ENCODE measurements at regions not wholly inside any gene's neighbourhood (a gene's known extent, or its start where the extent isn't known, plus 50 kb on each side); places are given as distances from the start of the nearest gene placed in this dataset.

GRCh38 chr6:60952500-60952899 lies 1333.5 kb downstream of the KHDRBS2 start:
- TF ChIP-seq CTCF (conservative IDR thresholded peaks at IDR 0.05; ENCODE audit: low read depth, low read length) = no peak
- no peak for TF ChIP-seq RAD21 (IDR thresholded peaks at IDR 0.05; ENCODE audit: low read length)
- TF ChIP-seq MAFK (IDR thresholded peaks at IDR 0.05; ENCODE audit: low read depth, low read length) = no peak
- no peak for TF ChIP-seq MXI1 (IDR thresholded peaks at IDR 0.05; ENCODE audit: borderline replicate concordance, low read depth, low read length)
- TF ChIP-seq RFX5 (IDR thresholded peaks at IDR 0.05; ENCODE audit: low read depth, low read length) = no peak
- no peak for TF ChIP-seq POLR2A (IDR thresholded peaks at IDR 0.05; ENCODE audit: low read depth, low read length)
- no peak for TF ChIP-seq ELK1 (IDR thresholded peaks at IDR 0.05; ENCODE audit: borderline replicate concordance, low read depth, low read length)
- TF ChIP-seq BHLHE40 (IDR thresholded peaks at IDR 0.05; ENCODE audit: low read depth, low read length) = no peak
- no peak for TF ChIP-seq NFE2L2 (IDR thresholded peaks at IDR 0.05; ENCODE audit: low read depth, low read length)
- no peak for TF ChIP-seq USF2 (IDR thresholded peaks at IDR 0.05; ENCODE audit: low read depth, low read length)
- no peak for TF ChIP-seq FOS (IDR thresholded peaks at IDR 0.05; ENCODE audit: low read depth, low read length)
- TF ChIP-seq RCOR1 (IDR thresholded peaks at IDR 0.05; ENCODE audit: insufficient replicate concordance, low read length) = no peak

Data from IMR-90 (cell line).